ENCODE measurements at regions not wholly inside any gene's neighbourhood (a gene's known extent, or its start where the extent isn't known, plus 50 kb on each side); places are given as distances from the start of the nearest gene placed in this dataset.

GRCh38 chr12:126781593-126781992 lies 1485.4 kb upstream of the TMEM132C start:
- DNase-seq (ENCODE audit: low read depth) = no peak
- H3K36me3 ChIP-seq (ENCODE audit: control insufficient read depth, insufficient read depth, low read length) = no peaks in the 10 kb centered on the region
- H3K4me3 ChIP-seq (ENCODE audit: low read depth, low read length) = no peak overlapping the region
- no peak for TF ChIP-seq CTCF (IDR thresholded peaks at IDR 0.05; ENCODE audit: insufficient read depth, low read length, poor library complexity, severe bottlenecking)
- no peaks in the 10 kb centered on the region for H3K27me3 ChIP-seq (ENCODE audit: control insufficient read depth, insufficient read depth, low read length)

- no peak for DNase-seq (ENCODE audit: low read depth)
- H3K27me3 ChIP-seq (ENCODE audit: control insufficient read depth, insufficient read depth, low read length) = no peaks in the 10 kb centered on the region
- no peak overlapping the region for H3K4me3 ChIP-seq (ENCODE audit: low read depth, low read length)
- no peak for TF ChIP-seq CTCF (IDR thresholded peaks at IDR 0.05; ENCODE audit: insufficient read depth, low read length, poor library complexity, severe bottlenecking)
- H3K36me3 ChIP-seq (ENCODE audit: control insufficient read depth, insufficient read depth, low read length) = no peaks in the 10 kb centered on the region
These were observed 1484.9 kb upstream of the TMEM132C start for GRCh38 chr12:126782083-126782482.

GRCh38 chr12:126784328-126784921 lies 1482.5 kb upstream of the TMEM132C start:
- no peaks in the 10 kb centered on the region for H3K27me3 ChIP-seq (ENCODE audit: control insufficient read depth, insufficient read depth, low read length)
- peak; percentile 35 for TF ChIP-seq CTCF (IDR thresholded peaks at IDR 0.05; ENCODE audit: insufficient read depth, low read length, poor library complexity, severe bottlenecking)
- no peaks in the 10 kb centered on the region for H3K36me3 ChIP-seq (ENCODE audit: control insufficient read depth, insufficient read depth, low read length)
- H3K4me3 ChIP-seq (ENCODE audit: low read depth, low read length) = no peak overlapping the region
- no peak for DNase-seq (ENCODE audit: low read depth)

- Histone ChIP-seq H3K36me3 (ENCODE audit: control insufficient read depth, insufficient read depth, low read length) (no peaks in the 10 kb centered on the region), H3K27me3 (ENCODE audit: control insufficient read depth, insufficient read depth, low read length) (no peaks in the 10 kb centered on the region), H3K4me3 (ENCODE audit: low read depth, low read length) (no peak overlapping the region)
- no peak for TF ChIP-seq CTCF (IDR thresholded peaks at IDR 0.05; ENCODE audit: insufficient read depth, low read length, poor library complexity, severe bottlenecking)
- DNase-seq (ENCODE audit: low read depth) = no peak
These were observed 1477.0 kb upstream of the TMEM132C start for GRCh38 chr12:126789963-126790362.

GRCh38 chr12:126791122-126791521 lies 1475.8 kb upstream of the TMEM132C start:
- no peaks in the 10 kb centered on the region for H3K27me3 ChIP-seq (ENCODE audit: control insufficient read depth, insufficient read depth, low read length)
- TF ChIP-seq CTCF (IDR thresholded peaks at IDR 0.05; ENCODE audit: insufficient read depth, low read length, poor library complexity, severe bottlenecking) = no peak
- H3K36me3 ChIP-seq (ENCODE audit: control insufficient read depth, insufficient read depth, low read length) = no peaks in the 10 kb centered on the region
- DNase-seq (ENCODE audit: low read depth) = no peak
- no peak overlapping the region for H3K4me3 ChIP-seq (ENCODE audit: low read depth, low read length)

- Histone ChIP-seq H3K27me3 (ENCODE audit: control insufficient read depth, insufficient read depth, low read length) (no peaks in the 10 kb centered on the region), H3K4me3 (ENCODE audit: low read depth, low read length) (no peak overlapping the region), H3K36me3 (ENCODE audit: control insufficient read depth, insufficient read depth, low read length) (no peaks in the 10 kb centered on the region)
- DNase-seq (ENCODE audit: low read depth) = no peak
- no peak for TF ChIP-seq CTCF (IDR thresholded peaks at IDR 0.05; ENCODE audit: insufficient read depth, low read length, poor library complexity, severe bottlenecking)
These were observed 1474.6 kb upstream of the TMEM132C start for GRCh38 chr12:126792411-126792810.
